ENCODE measurements at regions not wholly inside any gene's neighbourhood (a gene's known extent, or its start where the extent isn't known, plus 50 kb on each side); places are given as distances from the start of the nearest gene placed in this dataset.

DNA sequence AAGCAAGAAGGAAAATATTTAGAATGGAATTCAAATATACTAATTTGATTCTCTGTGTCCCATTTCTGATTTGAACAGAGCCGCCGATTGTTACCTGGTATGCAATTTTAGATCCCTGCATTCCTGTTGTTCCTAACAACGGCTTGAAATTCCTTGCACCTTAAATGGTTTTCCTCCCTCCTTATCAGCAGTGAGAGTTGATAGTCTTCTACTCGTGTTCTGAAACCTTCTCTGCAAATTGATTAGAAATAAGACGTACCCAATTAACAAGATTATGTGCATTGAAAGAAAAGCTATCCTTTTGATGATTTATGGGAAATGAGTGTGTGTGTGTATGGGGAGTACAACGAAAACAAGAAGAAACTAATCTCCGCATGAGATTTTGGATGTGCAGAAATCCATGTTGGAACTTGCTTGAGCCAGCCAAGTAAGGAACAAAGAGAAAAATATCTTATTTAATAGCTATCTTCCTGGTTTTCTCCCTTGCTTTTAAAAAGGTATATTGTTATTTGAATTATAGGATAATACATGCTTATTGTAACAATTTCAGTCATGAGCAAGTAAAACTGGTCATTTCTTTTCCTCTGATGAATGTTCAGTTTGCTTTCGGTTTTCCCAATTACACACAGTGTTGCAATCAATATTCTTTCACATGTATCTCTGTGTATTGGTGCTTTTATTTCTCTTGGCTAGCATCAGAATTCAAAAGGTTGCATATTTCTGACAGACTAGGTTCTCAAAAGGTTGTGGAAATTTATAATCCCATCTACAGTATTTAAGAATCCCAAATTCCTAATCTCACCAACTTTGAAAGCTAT, 211.1 kb upstream of the ACTBL2 start:
- no peak for DNase-seq

DNA sequence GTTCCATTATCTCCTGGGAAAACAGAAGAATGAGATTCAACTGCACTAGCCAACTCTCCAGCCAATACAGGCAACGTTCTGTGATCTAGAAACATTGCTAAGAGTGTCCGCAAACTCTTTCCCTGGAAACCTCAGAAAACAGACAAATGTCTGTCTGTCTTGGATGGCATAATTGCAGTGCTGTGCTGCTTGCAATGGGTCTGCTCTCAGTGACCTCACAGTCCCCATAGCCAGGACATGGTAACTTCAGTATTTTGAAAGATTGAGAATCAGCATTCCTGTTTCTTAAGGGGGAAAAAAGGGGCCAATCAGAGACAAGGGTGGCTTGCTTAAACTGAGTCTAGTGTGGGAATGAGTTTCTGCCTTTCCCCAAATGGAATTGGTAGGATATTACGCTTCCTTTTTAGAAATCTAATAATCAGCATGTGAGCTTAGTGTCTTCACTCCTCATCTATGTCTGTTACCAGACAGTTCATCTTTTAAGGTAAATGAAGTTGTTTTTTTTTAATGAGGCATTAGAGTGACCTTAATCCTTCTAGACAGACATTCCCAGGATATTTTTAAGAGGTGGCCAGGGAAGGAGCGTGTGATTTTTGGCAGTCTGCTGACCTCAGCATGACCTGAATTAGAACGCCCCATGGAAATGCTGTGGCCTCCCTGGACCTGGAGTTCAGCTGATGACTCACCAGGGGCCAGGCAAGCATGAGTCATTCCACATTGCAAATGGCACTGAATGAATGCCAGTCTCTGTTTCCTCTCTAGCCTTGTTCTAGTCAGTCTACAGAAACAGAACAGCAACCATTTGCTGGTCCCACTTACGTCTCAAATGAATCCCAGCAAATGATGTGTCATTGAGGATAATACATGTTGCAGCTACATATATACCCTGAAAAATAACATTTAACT, 210.2 kb upstream of the ACTBL2 start:
- peak; percentile 31 for DNase-seq

DNA sequence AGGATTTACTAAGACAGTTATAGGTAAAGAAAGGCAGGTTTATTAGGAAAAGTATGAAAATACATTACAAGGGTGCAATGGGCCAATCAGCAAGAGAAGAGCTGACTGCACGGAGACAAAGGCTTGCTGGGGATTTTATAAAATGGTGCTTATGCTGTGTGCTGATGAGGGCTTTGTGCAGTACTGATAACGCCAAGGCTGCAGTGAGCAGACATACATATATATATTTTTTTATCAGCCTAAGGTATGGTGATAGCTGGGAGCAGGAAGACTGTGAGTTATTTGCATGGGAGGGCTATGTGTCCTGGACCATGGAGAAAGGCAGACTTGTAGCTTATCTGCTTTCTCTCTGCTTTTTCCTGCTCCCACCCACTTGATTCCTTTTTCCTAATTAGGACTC, 208.1 kb upstream of the ACTBL2 start:
- DNase-seq, result no peak

DNA sequence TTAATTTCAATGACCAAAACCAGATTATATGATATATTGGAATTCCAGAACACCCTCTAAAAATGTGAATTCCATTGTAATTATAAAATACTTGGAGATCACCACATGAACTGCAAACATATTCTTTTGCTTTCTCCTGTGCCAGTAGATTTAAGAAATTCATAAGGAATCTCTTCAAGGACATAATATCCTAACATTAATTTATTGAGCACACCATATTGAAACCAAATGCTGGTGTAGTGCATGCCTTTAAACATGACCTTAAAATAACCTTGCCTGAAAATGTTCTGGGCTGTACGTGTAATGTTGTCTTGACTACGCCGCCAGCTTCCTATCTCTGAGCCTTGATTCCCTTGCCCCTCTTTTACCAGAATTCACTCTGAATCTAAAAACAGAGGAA, 205.0 kb upstream of the ACTBL2 start:
- no peak for DNase-seq

DNA sequence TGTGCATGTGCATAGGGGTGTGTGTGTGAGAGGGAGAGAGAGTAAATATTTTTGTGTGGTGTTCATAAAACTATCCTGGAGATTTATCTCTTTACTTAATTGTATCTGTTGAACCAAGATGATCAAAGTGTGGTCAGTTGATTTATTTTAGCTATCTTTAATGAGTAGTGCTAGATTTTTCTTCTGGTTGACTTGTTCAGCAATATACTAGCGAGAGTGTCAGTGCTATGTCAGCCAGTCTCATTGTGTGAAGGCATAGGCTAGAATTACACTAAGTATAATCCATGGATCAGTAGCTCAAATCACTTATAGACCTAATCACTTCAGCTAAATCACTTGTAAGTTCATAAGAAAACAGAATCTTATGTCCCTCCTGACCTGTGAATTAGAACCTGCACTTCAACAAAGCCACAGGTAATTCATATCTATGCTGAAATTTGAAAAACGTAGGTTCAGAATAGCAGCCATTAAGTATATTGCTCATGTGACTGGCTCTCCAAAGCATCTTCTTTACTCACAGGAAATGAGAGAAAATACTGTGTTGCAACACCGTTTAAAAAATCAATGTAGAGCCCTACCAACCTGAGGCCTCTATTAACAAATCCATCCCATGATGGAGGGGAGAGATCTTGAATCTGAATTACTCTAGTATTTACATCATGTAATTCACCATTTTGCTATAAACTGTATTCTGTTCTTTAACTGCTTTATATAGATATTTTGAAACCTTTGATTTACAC, 203.1 kb upstream of the ACTBL2 start:
- DNase-seq, result no peak

DNA sequence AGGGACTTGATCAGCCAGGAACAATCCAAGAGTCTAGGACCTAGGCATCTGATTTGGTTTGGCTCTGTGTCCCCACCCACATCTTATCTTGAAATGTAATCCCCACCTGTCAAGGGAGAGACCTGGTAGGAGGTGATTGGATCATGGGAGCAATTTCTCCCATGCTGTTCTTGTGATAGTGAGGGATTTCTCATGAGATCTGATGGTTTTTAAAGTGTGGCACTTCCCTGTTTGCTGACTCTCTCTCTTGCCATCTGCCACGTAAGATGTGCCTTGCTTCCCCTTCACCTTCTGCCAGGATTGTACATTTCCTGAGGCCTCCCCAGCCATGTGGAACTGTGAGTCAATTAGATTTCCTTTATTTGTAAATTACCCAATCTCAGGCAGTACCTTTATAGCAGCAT, 201.7 kb upstream of the ACTBL2 start:
- DNase-seq, result no peak

DNA sequence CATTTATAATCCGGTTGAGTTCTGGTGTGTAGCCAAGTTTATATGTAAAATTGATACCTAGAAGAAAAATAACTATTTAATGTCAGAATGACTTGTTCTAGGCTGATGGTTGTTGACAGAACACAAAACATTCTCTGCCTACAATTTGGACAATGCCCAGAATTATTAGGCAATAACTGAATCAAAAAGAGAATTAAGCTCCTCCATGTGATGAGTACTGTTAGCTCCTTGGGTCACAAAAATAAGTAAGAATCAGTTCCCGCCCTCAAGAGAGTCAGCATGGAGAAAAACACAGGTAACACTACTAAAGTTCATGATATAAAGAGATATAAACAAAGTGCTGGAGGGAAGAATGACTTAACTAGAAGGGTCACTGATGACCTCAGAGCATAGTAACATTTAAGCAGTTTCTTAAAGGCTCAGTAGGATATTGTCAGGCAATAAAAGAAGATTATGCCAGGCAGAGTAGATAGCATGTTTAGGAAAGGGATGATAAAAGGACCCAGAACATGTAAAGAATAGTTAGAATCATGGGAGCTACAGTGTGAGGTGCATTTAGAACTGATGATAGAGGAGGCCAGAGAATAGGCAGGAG, 200.5 kb upstream of the ACTBL2 start:
- DNase-seq, result no peak

DNA sequence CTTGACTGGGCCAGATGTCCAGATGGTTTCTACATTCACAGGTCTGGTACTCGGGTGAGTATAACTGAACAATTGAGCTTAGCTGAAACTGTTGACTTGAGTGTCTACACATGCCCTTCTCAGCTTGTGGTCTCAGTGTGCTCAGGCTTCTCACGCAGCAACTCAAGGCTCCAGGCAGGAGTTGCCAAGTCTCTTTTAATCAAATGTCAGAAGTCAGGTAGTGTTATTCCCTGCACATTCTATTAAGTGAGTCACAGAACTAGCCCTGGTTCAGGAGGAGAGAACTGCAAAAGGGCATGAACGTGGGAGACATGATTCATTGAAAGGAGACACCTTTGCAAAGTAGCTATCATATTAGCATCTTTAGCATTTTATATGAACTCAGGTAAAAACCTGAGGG, 199.3 kb upstream of the ACTBL2 start:
- no peak for DNase-seq

DNA sequence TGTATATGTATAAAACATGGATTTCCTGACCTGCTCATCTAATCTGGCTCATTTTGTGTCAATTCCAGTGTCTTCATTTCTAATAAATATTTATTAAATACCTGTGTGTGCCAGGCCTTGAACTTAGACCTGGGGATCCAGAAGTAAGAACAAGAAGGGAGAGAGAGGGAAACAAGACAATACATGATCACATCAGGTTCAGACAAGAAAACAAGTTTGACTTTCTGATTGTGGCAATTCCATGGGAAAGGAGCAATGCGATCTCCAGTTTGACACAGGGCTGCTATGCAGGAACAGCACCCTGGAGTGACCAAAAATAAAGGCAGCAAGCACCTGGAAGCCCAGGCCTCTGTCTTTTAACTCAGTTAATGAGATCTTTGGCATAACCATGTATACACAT, 198.1 kb upstream of the ACTBL2 start:
- DNase-seq, result no peak

DNA sequence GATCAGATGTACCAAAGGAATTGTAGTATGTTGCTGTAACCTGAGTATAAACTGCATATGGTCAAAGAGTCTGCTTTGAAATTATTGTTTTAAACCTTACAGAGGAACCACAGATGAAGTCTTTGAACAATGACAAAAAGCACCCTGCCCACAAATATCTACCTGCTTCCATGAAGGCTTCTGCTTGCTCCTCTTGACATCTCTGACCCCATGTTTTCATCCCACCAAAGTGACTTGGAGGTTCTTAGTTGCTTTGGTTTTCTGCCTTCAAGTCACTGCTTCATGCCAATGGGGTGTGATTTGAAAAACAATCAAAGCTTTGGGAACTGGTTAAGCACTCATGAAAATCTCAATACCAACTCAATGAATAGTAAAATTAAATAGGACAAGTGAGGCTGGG, 194.6 kb upstream of the ACTBL2 start:
- DNase-seq, result no peak

DNA sequence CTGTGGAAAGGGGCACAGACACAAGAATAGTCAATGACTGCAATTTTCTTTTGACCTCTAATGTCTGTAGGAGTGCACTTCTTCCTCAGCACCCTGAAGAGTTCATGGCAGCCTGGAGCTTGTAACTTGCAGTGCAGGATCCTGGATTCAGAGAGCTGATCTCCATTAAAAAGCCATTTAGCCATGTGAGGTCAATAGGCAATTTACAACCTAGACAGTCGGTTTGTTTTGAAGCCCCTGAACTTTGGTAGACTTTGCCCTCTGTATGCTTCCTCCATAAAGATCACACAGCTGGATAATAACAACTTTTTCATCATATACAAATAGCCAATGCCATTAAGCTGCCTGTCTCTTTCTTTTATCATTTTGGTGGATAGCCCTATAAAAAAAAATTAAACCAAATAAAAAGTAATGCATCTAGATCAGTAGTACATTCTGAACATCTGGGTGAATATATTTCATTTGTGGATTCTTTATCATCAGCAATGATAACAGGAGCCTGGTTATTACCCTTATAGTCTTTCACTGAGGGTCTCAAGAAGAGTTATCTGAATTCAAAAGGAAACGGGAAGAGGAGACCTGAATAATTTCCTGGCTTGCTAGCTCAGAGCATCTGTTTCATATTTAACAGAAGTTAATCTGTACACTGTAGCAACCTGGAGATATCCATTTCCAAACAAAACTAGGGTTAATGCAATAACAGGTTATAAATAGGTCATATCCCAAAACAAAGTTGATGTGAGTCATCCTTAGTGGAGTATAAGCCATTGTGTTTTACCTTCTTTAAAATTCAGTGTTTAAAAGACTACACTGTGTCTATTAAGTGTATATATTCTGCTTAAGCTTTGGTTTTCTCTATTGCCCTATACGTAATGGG, 193.8 kb upstream of the ACTBL2 start:
- DNase-seq, result no peak

DNA sequence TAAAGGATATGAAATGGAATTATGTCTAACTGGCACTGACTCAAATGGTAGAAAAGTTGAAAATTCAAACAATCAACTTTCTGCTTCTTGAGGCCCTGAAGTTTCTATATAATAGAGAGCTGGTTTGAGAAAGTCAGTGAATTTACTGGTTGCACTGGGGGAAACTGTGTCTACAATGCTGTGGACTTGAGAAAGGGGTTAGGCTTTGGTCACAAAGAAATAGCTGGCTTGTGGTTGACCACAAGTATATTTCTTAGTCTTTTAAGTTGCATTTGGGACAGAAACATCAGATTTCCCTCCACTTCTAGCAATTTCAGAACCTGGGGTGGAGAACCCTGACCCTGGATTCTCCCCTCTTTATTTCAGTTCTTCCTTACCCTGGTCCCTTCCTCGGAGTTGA, 192.6 kb upstream of the ACTBL2 start:
- DNase-seq, result no peak

DNA sequence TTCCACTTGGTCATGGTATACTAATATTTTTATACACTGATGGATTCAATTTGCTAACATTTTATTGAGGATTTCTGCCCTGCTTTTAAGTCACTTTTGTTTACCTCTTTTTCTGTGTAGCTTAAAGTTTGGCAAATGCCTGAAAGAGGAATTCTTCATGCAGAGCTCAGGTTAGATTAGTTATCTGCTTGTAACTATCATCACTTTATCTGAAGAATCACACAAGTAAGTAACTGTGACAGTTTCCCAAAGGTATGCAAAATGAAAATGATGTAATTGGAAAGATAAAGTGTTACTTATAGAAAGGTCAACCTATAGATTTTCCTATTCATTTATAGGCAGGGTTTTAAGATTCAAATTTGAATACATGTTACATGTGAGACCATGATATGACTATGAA, 188.8 kb upstream of the ACTBL2 start:
- DNase-seq, result no peak

DNA sequence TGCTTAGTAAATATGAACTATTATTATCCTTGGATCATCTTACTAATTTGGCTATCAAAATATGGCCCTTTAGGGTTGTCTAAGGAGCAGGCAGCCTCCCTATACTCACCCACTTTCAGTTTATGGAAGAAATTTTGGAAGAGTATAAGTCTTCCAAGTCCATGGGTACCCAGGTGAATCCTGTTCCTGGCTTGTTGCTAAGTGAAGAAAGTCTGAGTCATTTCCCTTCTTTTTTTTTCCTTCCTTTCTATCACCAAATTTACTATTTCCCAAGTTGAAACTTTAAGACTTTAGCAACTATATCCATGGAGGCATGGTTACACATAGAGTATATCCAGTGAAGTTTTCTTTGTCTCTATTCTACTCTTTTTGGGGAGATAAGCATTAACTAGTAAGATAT, 184.0 kb upstream of the ACTBL2 start:
- no peak for DNase-seq

DNA sequence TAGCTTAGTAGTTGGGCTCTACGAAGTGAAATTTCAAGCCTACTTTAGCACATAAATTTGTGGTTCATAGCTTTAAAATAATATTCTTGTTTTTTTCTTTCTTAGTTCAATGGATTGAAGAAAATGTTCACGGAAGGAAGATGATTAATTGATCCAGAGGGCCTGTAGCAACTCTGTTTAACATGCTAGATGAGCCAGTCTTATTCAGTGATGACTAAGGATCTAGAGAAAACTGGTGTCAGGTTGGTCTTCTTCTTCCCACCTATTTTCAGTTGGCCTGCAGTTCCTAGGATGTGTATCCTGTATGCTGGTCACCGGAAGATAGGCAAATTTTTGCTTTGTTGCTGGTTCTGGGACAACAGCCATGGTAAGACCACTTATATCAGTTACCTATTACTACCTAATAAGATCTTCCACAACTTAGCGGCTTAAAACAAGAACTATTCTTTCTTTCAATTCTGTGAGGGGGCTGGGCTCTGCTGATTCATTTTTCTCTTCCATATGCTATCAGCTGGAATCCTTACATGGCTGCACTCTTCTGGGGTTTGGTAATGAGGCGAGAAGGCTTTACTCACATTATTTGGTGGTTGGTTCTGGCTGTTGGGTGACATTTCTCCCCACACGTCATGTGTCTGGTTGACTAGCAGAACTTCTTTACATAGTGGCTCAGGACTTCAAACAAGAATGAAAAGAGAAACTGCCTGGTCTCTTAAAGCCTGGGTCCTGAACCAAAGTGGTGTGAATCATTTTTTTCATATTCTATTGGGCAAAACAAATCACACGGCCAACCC, 182.7 kb upstream of the ACTBL2 start:
- no peak for DNase-seq

DNA sequence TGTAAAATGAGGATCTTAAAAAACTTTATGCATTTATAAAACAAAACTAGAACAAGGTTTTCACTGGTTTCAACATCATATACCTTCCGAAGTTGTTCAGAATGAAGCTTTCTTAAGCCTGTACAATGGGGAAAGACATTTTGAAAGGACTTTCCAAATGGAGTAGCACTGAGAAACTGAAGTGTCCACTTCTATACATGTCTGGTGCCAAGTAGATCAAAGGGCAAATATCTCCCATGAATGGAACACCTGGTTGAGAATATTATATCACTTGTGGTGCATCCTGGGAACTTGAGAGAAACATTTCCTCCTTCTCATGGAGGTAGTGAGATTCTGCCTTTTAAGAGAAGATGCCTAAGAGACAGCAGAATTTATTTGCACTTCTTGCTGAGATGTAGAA, 182.1 kb upstream of the ACTBL2 start:
- DNase-seq, result no peak

DNA sequence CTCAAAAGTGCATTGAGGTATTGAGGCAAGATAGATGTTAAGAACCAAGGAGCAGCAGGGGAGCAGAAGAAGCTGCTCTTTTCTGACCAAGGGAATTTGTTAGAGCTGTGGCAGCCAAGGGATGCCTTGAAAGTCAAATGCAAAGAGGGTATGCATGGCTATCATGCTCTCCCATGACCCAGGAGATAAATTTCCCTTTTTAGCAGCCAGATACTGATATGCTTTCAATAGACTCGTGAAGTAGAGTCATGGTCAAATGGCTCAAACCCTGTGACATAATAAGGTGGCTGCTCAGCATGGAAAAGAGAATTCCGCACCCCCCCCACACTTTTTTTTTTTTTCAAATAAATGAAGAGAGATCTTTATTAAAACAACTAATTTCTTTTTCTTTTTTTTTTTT, 180.9 kb upstream of the ACTBL2 start:
- no peak for DNase-seq

DNA sequence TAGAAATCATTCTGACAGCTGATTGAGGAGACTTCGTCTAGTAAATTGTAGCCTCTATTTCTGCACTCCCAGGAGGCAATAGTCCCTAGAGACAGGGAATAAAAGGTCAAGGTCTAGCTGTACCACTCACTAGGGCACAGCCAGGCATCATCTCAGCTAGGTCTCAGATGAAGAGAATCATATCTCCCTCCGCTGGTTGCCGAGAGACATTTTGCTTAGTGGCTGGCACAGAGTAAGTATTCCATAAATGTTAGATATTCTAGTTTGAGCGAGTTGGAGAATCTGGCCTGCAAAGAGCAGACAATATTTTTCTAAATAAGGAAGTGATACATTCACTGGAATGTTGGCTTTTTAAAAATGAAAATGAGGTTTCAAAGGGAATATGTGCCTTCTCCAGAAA, 180.4 kb upstream of the ACTBL2 start:
- DNase-seq, result no peak

DNA sequence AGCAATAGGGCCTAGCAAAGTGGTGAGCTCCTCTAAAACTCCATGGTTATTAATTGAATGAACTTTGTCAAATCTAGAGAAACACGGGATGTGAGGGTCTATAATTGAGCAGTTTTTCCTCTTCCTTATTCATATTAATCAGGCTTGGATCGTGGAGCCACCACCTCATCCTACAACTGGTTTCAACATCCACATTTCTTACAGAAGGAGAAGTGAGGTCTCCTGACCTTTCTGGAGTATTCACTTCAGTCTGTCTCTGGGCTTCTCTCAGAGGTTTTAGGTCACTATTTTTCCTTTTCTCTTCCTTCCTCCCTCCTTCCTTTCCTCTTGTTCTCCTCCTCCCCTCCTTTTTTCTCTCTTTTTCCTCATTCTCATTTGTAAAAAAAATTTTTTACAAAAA, 177.3 kb upstream of the ACTBL2 start:
- DNase-seq, result no peak

DNA sequence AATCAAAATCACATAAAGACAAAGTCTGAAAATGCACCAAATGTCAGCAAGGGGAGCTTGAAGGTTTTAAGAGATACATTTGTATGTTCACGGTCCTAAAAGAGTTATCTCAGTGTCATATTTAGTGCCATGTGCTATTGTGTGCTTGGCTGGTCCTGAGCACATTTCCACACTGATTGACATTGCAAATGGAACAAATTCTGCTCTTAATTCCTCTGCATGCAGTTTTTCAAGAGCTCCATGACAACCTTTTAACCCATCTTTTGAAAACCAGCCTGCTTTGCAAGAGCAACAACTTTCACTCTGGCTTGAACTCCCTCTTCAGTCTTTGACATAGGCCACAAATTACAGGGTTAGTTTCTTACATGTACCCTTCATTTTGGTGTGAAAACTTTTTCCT, 175.4 kb upstream of the ACTBL2 start:
- no peak for DNase-seq

DNA sequence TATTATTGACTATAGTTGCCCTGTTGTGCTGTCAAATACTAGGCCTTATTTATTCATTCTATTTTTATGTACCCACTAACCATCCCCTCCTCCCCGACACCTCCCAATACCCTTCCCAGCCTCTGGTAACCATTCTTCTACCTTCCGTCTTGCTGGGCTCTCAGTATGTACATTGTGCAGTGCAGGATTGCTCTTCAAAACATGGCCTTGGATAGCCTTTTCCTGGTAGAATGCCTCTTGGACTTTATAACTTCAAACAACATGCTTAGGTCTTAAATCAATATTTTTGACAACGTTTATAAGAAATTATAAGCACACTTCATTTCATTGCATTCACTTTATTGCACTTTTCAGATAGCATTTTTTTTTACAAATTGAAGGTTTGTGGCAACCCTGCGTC, 172.6 kb upstream of the ACTBL2 start:
- no peak for DNase-seq
